OCI-LY1 (cell line): ENCODE measurements at regions not wholly inside any gene's neighbourhood (a gene's known extent, or its start where the extent isn't known, plus 50 kb on each side); places are given as distances from the start of the nearest gene placed in this dataset.

ENCODE experiments used
- H2AFZ ChIP-seq: fragments of 200-600 bp; sonication (generic), shearing (Covaris generic); 2 replicates; pipeline ENCODE4 v1.6.0; 2014; ENCODE audit warnings: antibody characterized with exemption, mild to moderate bottlenecking, low read length
- H3F3A ChIP-seq: fragments of 200-600 bp; sonication (generic), shearing (Covaris generic); 2 replicates; pipeline ENCODE4 v1.6.0; 2014; ENCODE audit warnings: mild to moderate bottlenecking, antibody characterized with exemption, low read length, moderate library complexity; ENCODE audit not compliant: insufficient read depth
- H3K27ac ChIP-seq: fragments of 200-600 bp; sonication (generic); 2 replicates; pipeline ENCODE4 v1.5.1; 2014; ENCODE audit warnings: low read length, mixed run types, mild to moderate bottlenecking, low read depth; ENCODE audit not compliant: poor library complexity, severe bottlenecking
- H3K27me3 ChIP-seq: fragments of 200-600 bp; sonication (generic); 2 replicates; pipeline ENCODE4 v1.6.0; 2014; ENCODE audit warnings: antibody characterized with exemption, mild to moderate bottlenecking, low read length, moderate library complexity; ENCODE audit not compliant: insufficient read depth
- H3K36me3 ChIP-seq: fragments of 200-600 bp; sonication (generic); 2 replicates; pipeline ENCODE4 v1.6.1; 2014; ENCODE audit warnings: mild to moderate bottlenecking, antibody characterized with exemption, low read length, moderate library complexity, mixed read lengths; ENCODE audit not compliant: insufficient read depth
- H3K4me1 ChIP-seq: fragments of 200-600 bp; sonication (generic); 2 replicates; pipeline ENCODE4 v1.5.1; 2014; ENCODE audit warnings: mild to moderate bottlenecking, low read length, moderate library complexity; ENCODE audit not compliant: insufficient read depth, severe bottlenecking
- H3K4me2 ChIP-seq: fragments of 200-600 bp; sonication (generic), shearing (Covaris generic); 2 replicates; pipeline ENCODE4 v1.6.1; 2014; ENCODE audit warnings: low read length
- H3K4me3 ChIP-seq: fragments of 200-600 bp; sonication (generic); 2 replicates; pipeline ENCODE4 v1.5.1; 2014; ENCODE audit warnings: low read length, low read depth, mild to moderate bottlenecking, mixed read lengths; ENCODE audit not compliant: poor library complexity, severe bottlenecking
- H3K79me2 ChIP-seq: fragments of 200-600 bp; shearing (Covaris generic); 2 replicates; pipeline ENCODE4 v1.6.1; 2016; ENCODE audit warnings: mixed run types, low read length, mixed read lengths; ENCODE audit not compliant: insufficient read depth
- H3K9ac ChIP-seq: fragments of 200-600 bp; sonication (generic), shearing (Covaris generic); 2 replicates; pipeline ENCODE4 v1.6.1; 2014; ENCODE audit warnings: mild to moderate bottlenecking, low read length, mixed read lengths
- H3K9me2 ChIP-seq: fragments of 200-600 bp; sonication (generic), shearing (Covaris generic); 2 replicates; pipeline ENCODE4 v1.6.1; 2014; ENCODE audit warnings: low read depth, mild to moderate bottlenecking, low read length, mixed read lengths
- H3K9me3 ChIP-seq: fragments of 200-600 bp; shearing (Covaris generic); 2 replicates; pipeline ENCODE4 v1.6.1; 2014; ENCODE audit warnings: low read length, mixed read lengths
- H4K20me1 ChIP-seq: fragments of 200-600 bp; sonication (generic), shearing (Covaris generic); 2 replicates; pipeline ENCODE4 v1.6.0; 2016; ENCODE audit warnings: mild to moderate bottlenecking, low read length; ENCODE audit not compliant: insufficient read depth
- CTCF ChIP-seq: fragments of 200-600 bp; sonication (generic), shearing (Covaris generic); IDR thresholded peaks from 2 replicates; pipeline ENCODE4 v1.5.1; 2017; ENCODE audit warnings: mild to moderate bottlenecking, antibody characterized with exemption, low read length, moderate library complexity, mixed read lengths
- EZH2 ChIP-seq: fragments of 200-600 bp; sonication (generic), shearing (Covaris generic); IDR thresholded peaks from 2 replicates; pipeline ENCODE4 v1.8.0; 2017; ENCODE audit warnings: borderline replicate concordance, mixed run types, mild to moderate bottlenecking, antibody characterized with exemption, low read length, moderate library complexity, mixed read lengths

- no peaks in the 10 kb centered on the region for H3K9me2 ChIP-seq
- no peaks in the 10 kb centered on the region for H3K9me3 ChIP-seq
- no peak overlapping the region for H3K4me2 ChIP-seq
- H3K27me3 ChIP-seq = no peaks in the 10 kb centered on the region
- H3F3A ChIP-seq = no peaks in the 10 kb centered on the region
- TF ChIP-seq EZH2 (no peak), CTCF (no peak)
- no peak overlapping the region for H2AFZ ChIP-seq
- no peaks in the 10 kb centered on the region for H3K36me3 ChIP-seq
- no peaks in the 10 kb centered on the region for H3K4me1 ChIP-seq
- H3K79me2 ChIP-seq = no peaks in the 10 kb centered on the region
- H3K4me3 ChIP-seq = no peak overlapping the region
- no peak overlapping the region for H3K27ac ChIP-seq
- H3K9ac ChIP-seq = no peak overlapping the region
- no peaks in the 10 kb centered on the region for H4K20me1 ChIP-seq
Observed at GRCh38 chr20:11573507-11573906, 344.2 kb upstream of the BTBD3 start.

GRCh38 chr20:11581271-11581670, 336.4 kb upstream of the BTBD3 start:
- Histone ChIP-seq H3K79me2 (no peaks in the 10 kb centered on the region), H3K9ac (no peak overlapping the region), H3K27ac (no peak overlapping the region), H3K4me1 (no peaks in the 10 kb centered on the region), H3K4me3 (no peak overlapping the region), H3F3A (no peaks in the 10 kb centered on the region), H4K20me1 (no peaks in the 10 kb centered on the region), H3K9me2 (no peaks in the 10 kb centered on the region), H3K36me3 (no peaks in the 10 kb centered on the region), H3K4me2 (no peak overlapping the region), H3K9me3 (no peaks in the 10 kb centered on the region), H3K27me3 (no peaks in the 10 kb centered on the region), H2AFZ (no peak overlapping the region)
- no peak for TF ChIP-seq CTCF
- TF ChIP-seq EZH2 = no peak

- H3K36me3 ChIP-seq = no peaks in the 10 kb centered on the region
- H3K27me3 ChIP-seq = no peaks in the 10 kb centered on the region
- no peak overlapping the region for H3K27ac ChIP-seq
- H3K4me1 ChIP-seq = no peaks in the 10 kb centered on the region
- H3K4me2 ChIP-seq = no peak overlapping the region
- no peak overlapping the region for H3K9ac ChIP-seq
- no peaks in the 10 kb centered on the region for H3F3A ChIP-seq
- no peaks in the 10 kb centered on the region for H4K20me1 ChIP-seq
- TF ChIP-seq EZH2 (no peak), CTCF (no peak)
- no peak overlapping the region for H2AFZ ChIP-seq
- no peaks in the 10 kb centered on the region for H3K9me2 ChIP-seq
- H3K79me2 ChIP-seq = no peaks in the 10 kb centered on the region
- H3K4me3 ChIP-seq = no peak overlapping the region
- no peaks in the 10 kb centered on the region for H3K9me3 ChIP-seq
Observed at GRCh38 chr20:11582060-11582459, 335.6 kb upstream of the BTBD3 start.
